ENCODE measurements at regions not wholly inside any gene's neighbourhood (a gene's known extent, or its start where the extent isn't known, plus 50 kb on each side); places are given as distances from the start of the nearest gene placed in this dataset.
"Not testable (repeated sequence)": the region's sequence is repeated elsewhere in the genome, so short reads cannot be mapped to it uniquely, and the experiment has no call there.

GRCh38 chr5:53733853-53734252 is 173.4 kb downstream of the NDUFS4 start:
- TF ChIP-seq CTCF (IDR thresholded peaks at IDR 0.05; ENCODE audit: low read depth, low read length, missing control alignments) = no peak
- no peak for DNase-seq (ENCODE audit: extremely low read depth, low read depth)
- H3K4me3 ChIP-seq (replicated peaks; ENCODE audit: low read depth, low read length) = no peak overlapping the region

- no peak overlapping the region for H3K4me3 ChIP-seq (replicated peaks; ENCODE audit: low read depth, low read length)
- DNase-seq (ENCODE audit: extremely low read depth, low read depth) = no peak
- no peak for TF ChIP-seq CTCF (IDR thresholded peaks at IDR 0.05; ENCODE audit: low read depth, low read length, missing control alignments)
These were observed 177.7 kb downstream of the NDUFS4 start for GRCh38 chr5:53738105-53738504.

GRCh38 chr5:53739111-53739510 is 178.7 kb downstream of the NDUFS4 start:
- H3K4me3 ChIP-seq (replicated peaks; ENCODE audit: low read depth, low read length) = no peak overlapping the region
- DNase-seq (ENCODE audit: extremely low read depth, low read depth) = no peak
- TF ChIP-seq CTCF (IDR thresholded peaks at IDR 0.05; ENCODE audit: low read depth, low read length, missing control alignments) = no peak

GRCh38 chr5:53749621-53750020 is 189.2 kb downstream of the NDUFS4 start:
- DNase-seq (ENCODE audit: extremely low read depth, low read depth) = peak; percentile 35
- H3K4me3 ChIP-seq (replicated peaks; ENCODE audit: low read depth, low read length) = no peak overlapping the region
- no peak for TF ChIP-seq CTCF (IDR thresholded peaks at IDR 0.05; ENCODE audit: low read depth, low read length, missing control alignments)

- DNase-seq (ENCODE audit: extremely low read depth, low read depth); H3K4me3 ChIP-seq (replicated peaks; ENCODE audit: low read depth, low read length): not testable (repeated sequence)
These were observed 191.8 kb downstream of the NDUFS4 start for GRCh38 chr5:53752282-53752681.

- no peak overlapping the region for H3K4me3 ChIP-seq (replicated peaks; ENCODE audit: low read depth, low read length)
- DNase-seq (ENCODE audit: extremely low read depth, low read depth) = no peak
- TF ChIP-seq CTCF (IDR thresholded peaks at IDR 0.05; ENCODE audit: low read depth, low read length, missing control alignments) = no peak
These were observed 206.2 kb downstream of the NDUFS4 start for GRCh38 chr5:53766673-53767072.

GRCh38 chr5:53777864-53778618 is 217.6 kb downstream of the NDUFS4 start:
- H3K4me3 ChIP-seq (replicated peaks; ENCODE audit: low read depth, low read length) = no peak overlapping the region
- no peak for TF ChIP-seq CTCF (IDR thresholded peaks at IDR 0.05; ENCODE audit: low read depth, low read length, missing control alignments)
- no peak for DNase-seq (ENCODE audit: extremely low read depth, low read depth)

Measured in HFF-Myc (cell line).